RWPE1 (cell line): ENCODE measurements at regions not wholly inside any gene's neighbourhood (a gene's known extent, or its start where the extent isn't known, plus 50 kb on each side); places are given as distances from the start of the nearest gene placed in this dataset.
A peak's percentile ranks its signal among the peaks of the same experiment; 100 is the strongest.

Source experiments
- CTCF ChIA-PET: fragments of 350-600 bp; sonication (Branson Sonifier 250); formaldehyde crosslinking; extraction: SDS; loops from one replicate; lab custom pipeline; 2021; lab: Yijun Ruan, JAX
- POLR2A ChIA-PET: fragments of 400-600 bp; formaldehyde crosslinking; extraction: SDS; loops from one replicate; lab custom pipeline; 2020; ENCODE audit warnings: antibody characterized with exemption; ENCODE audit not compliant: low non-redundant PET; lab: Yijun Ruan, JAX
- DNase-seq: peaks from one replicate; pipeline ENCODE4 v3.0.0; 2012; ENCODE audit warnings: low spot score
- H3K27ac ChIP-seq: fragments of 450-650 bp; 2 replicates; pipeline ENCODE4 v1.5.1; 2017
- TF ChIP-seq, protein P1 (sequence below): fragments of 450-650 bp; conservative IDR thresholded peaks from 2 replicates; pipeline ENCODE4 v1.5.1; 2017; ENCODE audit warnings: low read depth, mild to moderate bottlenecking

DNA sequence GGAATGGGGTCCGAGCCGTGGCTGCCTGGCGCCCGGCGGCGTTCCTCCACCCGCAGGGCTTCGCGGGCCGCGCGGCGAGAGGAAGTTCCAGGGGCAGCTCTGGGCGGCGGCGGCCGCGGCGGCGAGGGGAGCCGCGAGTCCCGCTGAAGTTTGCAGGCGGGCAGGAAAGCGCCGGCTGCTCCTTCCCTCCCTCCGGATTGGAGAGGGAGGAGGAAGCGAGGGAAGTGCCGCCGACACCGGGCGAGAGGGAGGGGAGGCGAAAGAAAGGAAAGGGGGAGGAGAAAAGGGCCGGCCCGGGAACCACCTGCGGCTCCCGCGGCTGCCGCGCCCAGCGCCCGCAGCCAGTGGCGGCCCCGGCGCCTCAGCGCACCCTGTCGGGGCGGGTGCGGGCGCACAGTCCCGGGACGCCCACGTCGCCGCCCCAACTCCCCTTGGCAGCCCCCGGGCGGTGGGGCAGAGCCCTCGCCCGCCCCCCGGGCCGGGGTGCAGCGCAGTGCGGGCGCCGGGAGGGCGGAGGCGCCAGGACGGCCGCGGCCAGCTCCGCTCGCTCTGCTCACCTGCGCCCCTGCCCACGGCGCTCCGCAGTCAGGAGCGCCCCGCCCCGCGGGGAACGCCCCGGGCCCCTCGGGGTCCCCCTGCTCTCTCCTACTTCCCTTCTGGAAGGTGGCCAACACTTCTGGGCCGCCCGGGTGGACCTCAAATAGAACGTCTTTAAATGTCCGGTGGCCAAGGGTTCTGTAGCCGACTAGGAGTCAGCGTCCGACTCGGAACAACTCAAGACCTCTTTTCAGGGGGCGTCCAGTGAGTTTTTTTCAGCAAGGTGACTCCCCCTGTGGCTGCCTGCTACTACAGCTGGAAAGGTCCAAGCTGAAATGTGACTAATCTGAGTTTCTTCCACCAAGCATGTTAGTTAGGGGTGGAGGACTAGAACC is 80.3 kb upstream of the CCDC28A start:
- DNase-seq, result peak; percentile 89
- ChIA-PET POLR2A (interaction anchor here (1.0 kb wide), 1 partner anchor 11 kb away, joined by 3 read pairs; no protein-coding TSS in a partner anchor), CTCF (interaction anchor here (0.6 to 2.5 kb wide), 15 partner anchors 13 to 1525 kb away, joined by 3 to 12 read pairs (median 3); no protein-coding TSS in a partner anchor)
- peak overlapping the region; percentile 91 for H3K27ac ChIP-seq
- TF ChIP-seq, protein P1, sequence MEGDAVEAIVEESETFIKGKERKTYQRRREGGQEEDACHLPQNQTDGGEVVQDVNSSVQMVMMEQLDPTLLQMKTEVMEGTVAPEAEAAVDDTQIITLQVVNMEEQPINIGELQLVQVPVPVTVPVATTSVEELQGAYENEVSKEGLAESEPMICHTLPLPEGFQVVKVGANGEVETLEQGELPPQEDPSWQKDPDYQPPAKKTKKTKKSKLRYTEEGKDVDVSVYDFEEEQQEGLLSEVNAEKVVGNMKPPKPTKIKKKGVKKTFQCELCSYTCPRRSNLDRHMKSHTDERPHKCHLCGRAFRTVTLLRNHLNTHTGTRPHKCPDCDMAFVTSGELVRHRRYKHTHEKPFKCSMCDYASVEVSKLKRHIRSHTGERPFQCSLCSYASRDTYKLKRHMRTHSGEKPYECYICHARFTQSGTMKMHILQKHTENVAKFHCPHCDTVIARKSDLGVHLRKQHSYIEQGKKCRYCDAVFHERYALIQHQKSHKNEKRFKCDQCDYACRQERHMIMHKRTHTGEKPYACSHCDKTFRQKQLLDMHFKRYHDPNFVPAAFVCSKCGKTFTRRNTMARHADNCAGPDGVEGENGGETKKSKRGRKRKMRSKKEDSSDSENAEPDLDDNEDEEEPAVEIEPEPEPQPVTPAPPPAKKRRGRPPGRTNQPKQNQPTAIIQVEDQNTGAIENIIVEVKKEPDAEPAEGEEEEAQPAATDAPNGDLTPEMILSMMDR, result peak; percentile 16; the same call in 1 of the 2 replicates

DNA sequence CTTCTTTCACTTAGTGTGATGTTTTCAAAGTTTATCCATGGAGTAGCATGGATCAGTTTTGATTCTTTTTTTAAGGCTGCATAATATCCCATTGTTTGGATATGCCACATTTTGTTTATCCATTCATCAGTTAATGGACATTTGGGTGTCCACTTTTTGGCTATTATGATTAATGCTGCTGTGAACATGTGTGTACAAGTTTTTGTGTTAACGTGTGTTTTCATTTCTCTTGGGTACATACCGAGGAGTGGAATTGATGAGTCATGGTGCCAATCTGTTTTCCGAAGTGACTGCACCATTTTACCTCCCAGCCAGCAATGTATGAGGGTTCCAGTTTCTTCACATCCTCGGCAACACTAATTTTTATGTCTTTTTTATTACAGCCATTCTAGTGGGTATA is 78.4 kb upstream of the CCDC28A start:
- ChIA-PET POLR2A (no interaction called here), CTCF (interaction anchor here (0.7 kb wide), 1 partner anchor 295 kb away, joined by 4 read pairs; no protein-coding TSS in a partner anchor)
- no peak overlapping the region for H3K27ac ChIP-seq
- DNase-seq, result no peak
- TF ChIP-seq, protein P1, result no peak

DNA sequence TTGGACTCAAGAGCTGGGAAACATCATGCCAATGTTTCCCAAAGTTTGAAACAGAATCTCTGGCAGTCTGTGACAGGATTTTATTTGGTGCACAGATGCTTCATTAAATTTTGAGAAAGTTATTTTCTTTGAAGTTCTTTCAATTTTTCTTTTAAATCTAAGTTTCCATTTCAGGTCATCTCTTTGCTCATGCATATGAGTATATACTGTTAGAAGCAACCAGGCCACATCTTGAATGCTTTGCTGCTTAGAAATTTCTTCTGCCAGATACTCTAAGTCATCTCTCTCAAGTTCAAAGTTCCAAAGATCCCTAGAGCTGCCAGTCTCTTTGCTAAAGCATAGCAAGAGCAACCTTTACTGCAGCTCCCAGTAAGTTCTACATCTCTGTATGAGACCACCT is 59.1 kb upstream of the CCDC28A start:
- DNase-seq, result no peak
- TF ChIP-seq, protein P1, result no peak
- no peak overlapping the region for H3K27ac ChIP-seq
- ChIA-PET POLR2A (no interaction called here), CTCF (no interaction called here)

DNA sequence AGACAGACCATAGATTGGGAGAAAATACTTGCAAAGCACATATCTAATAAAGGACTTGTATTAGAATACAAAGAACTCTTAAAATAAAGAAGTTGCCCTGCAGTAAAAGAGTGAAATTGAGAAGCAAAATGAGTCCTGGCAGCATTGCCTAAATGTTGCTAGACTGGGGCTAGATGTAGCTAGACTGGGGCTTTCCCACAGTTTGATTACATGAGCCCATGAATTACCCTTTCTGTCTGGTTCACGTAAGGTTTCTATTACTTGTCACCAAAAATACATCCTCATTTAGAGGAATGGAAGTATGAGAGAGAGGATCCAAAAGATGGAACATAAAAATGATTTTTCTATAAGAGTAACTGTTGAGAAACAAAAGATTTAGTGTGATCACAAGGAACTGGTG is 57.6 kb upstream of the CCDC28A start:
- no peak overlapping the region for H3K27ac ChIP-seq
- DNase-seq, result no peak
- ChIA-PET CTCF (interaction anchor here (0.7 kb wide), 1 partner anchor 16 kb away, joined by 3 read pairs; no protein-coding TSS in a partner anchor), POLR2A (no interaction called here)
- TF ChIP-seq, protein P1, result no peak

DNA sequence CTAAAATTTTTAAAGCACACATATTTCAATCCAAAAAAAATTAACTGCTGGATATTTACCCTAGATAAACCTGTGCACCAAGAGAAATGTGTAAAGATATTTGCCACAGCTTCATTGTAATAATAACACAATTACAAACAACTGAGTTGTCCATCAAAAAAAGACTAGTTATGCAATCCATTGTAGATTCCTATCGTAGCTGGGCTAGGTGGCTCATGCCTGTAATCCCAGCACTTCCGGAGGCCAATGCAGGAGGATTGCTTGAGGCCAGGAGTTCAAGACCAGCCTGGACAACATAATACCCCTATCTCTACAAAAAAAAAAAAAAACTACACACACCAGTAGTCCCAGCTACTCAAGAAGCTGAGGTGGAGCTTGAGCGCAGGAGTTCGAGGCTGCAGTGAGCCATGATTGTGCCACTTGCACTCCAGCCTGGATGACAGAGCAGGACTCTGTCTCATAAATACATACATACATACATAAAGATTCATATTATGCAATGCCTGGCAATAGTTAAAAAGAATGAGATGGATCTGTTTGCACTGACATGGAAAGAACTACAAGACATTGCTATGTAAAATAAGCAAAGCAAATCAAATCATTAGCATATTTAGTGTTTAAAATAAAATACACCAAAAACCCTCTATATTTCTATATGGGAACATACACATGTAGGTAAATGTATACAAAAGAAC is 56.5 kb upstream of the CCDC28A start:
- ChIA-PET CTCF (interaction anchor here (0.7 kb wide), 1 partner anchor 15 kb away, joined by 3 read pairs; no protein-coding TSS in a partner anchor), POLR2A (no interaction called here)
- no peak overlapping the region for H3K27ac ChIP-seq
- no peak for DNase-seq
- TF ChIP-seq, protein P1, result no peak

DNA sequence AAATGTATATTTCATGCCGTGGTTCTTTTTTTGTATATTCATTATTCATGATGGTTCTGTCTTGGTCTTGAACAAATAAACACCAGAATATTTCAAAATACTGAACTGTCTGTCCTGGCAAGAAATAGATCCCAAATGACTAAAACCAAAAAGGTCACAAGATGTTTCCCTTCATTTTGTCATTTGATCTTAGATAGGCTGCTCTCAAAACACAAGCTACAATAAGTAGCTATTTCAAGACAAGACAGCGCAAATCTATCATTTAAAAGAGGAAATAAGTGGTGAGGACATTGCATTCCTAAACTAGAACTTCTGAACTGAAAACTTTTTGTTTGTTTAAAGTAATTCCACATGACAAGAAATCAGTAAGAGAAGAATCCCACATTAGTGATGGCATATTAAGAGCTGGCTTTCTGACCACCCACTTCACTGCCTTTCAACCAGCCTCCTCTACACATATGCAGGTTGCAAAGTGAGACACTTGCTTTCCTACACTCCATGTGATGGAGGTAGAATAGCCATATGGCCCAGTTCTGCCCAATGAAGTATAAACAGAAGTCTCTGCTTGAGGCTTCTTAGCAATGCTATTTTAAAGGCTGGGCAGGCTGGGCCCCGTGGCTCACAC is 54.4 kb upstream of the CCDC28A start:
- POLR2A ChIA-PET, result no interaction called here
- no peak overlapping the region for H3K27ac ChIP-seq
- DNase-seq, result no peak
- TF ChIP-seq, protein P1, result no peak
- CTCF ChIA-PET, result no interaction called here
